Ishikawa (cell line): ENCODE measurements at regions not wholly inside any gene's neighbourhood (a gene's known extent, or its start where the extent isn't known, plus 50 kb on each side); places are given as distances from the start of the nearest gene placed in this dataset.

ENCODE experiments used
- CEBPB ChIP-seq: IDR thresholded peaks from 2 replicates; pipeline ENCODE4 v1.6.1; 2012
- CREB1 ChIP-seq: IDR thresholded peaks from 2 replicates; pipeline ENCODE4 v1.6.1; 2012; ENCODE audit warnings: low read depth
- EGR1 ChIP-seq: IDR thresholded peaks from 2 replicates; pipeline ENCODE4 v1.6.1; 2012
- EP300 ChIP-seq: IDR thresholded peaks from 2 replicates; pipeline ENCODE4 v1.6.1; 2012; ENCODE audit warnings: borderline replicate concordance
- FOXM1 ChIP-seq: IDR thresholded peaks from 2 replicates; pipeline ENCODE4 v1.6.1; 2012; ENCODE audit warnings: low read depth, borderline replicate concordance
- MAX ChIP-seq: IDR thresholded peaks from 2 replicates; pipeline ENCODE4 v1.6.1; 2012
- NFIC ChIP-seq: IDR thresholded peaks from 2 replicates; pipeline ENCODE4 v1.6.1; 2012
- RAD21 ChIP-seq: IDR thresholded peaks from 2 replicates; pipeline ENCODE4 v1.6.1; 2012; ENCODE audit warnings: low read depth
- TAF1 ChIP-seq: IDR thresholded peaks from 2 replicates; pipeline ENCODE4 v1.6.1; 2012; ENCODE audit warnings: low read depth, mild to moderate bottlenecking
- TCF12 ChIP-seq: IDR thresholded peaks from 2 replicates; pipeline ENCODE4 v1.6.1; 2012; ENCODE audit warnings: low read depth
- TEAD4 ChIP-seq: IDR thresholded peaks from 2 replicates; pipeline ENCODE4 v1.6.1; 2012
- USF1 ChIP-seq: IDR thresholded peaks from 2 replicates; pipeline ENCODE4 v1.6.1; 2012
- YY1 ChIP-seq: IDR thresholded peaks from 2 replicates; pipeline ENCODE4 v1.6.1; 2012; ENCODE audit warnings: low read depth
- ZBTB7A ChIP-seq: IDR thresholded peaks from 2 replicates; pipeline ENCODE4 v1.6.1; 2012; ENCODE audit warnings: low read depth
- TF ChIP-seq, protein P1 (sequence below): IDR thresholded peaks from 2 replicates; pipeline ENCODE4 v1.6.1; 2012; ENCODE audit warnings: low read depth, mild to moderate bottlenecking

GRCh38 chr1:88523854-88524528 lies 160.1 kb upstream of the PKN2 start:
- TF ChIP-seq ZBTB7A (no peak), TEAD4 (no peak), CEBPB (no peak), RAD21 (no peak), TAF1 (no peak)

- TF ChIP-seq RAD21: no peak
- TF ChIP-seq USF1: no peak
- TF ChIP-seq YY1: no peak
- TF ChIP-seq MAX: no peak
- TF ChIP-seq ZBTB7A: no peak
- no peak for TF ChIP-seq EP300
- TF ChIP-seq FOXM1: no peak
- no peak for TF ChIP-seq TEAD4
- TF ChIP-seq TCF12: no peak
- TF ChIP-seq EGR1: no peak
- TF ChIP-seq, protein P1, sequence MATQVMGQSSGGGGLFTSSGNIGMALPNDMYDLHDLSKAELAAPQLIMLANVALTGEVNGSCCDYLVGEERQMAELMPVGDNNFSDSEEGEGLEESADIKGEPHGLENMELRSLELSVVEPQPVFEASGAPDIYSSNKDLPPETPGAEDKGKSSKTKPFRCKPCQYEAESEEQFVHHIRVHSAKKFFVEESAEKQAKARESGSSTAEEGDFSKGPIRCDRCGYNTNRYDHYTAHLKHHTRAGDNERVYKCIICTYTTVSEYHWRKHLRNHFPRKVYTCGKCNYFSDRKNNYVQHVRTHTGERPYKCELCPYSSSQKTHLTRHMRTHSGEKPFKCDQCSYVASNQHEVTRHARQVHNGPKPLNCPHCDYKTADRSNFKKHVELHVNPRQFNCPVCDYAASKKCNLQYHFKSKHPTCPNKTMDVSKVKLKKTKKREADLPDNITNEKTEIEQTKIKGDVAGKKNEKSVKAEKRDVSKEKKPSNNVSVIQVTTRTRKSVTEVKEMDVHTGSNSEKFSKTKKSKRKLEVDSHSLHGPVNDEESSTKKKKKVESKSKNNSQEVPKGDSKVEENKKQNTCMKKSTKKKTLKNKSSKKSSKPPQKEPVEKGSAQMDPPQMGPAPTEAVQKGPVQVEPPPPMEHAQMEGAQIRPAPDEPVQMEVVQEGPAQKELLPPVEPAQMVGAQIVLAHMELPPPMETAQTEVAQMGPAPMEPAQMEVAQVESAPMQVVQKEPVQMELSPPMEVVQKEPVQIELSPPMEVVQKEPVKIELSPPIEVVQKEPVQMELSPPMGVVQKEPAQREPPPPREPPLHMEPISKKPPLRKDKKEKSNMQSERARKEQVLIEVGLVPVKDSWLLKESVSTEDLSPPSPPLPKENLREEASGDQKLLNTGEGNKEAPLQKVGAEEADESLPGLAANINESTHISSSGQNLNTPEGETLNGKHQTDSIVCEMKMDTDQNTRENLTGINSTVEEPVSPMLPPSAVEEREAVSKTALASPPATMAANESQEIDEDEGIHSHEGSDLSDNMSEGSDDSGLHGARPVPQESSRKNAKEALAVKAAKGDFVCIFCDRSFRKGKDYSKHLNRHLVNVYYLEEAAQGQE: no peak
Observed at GRCh38 chr1:88526456-88526855, 157.6 kb upstream of the PKN2 start.

- TF ChIP-seq USF1 (no peak), NFIC (no peak), EP300 (no peak)
- TF ChIP-seq, protein P1: no peak
Observed at GRCh38 chr1:88528792-88529191, 155.3 kb upstream of the PKN2 start.

GRCh38 chr1:88529581-88529980 lies 154.5 kb upstream of the PKN2 start:
- TF ChIP-seq USF1: no peak
- no peak for TF ChIP-seq CEBPB
- no peak for TF ChIP-seq TCF12
- TF ChIP-seq, protein P1: no peak
- no peak for TF ChIP-seq NFIC
- no peak for TF ChIP-seq FOXM1
- TF ChIP-seq ZBTB7A: no peak
- no peak for TF ChIP-seq TEAD4

DNA sequence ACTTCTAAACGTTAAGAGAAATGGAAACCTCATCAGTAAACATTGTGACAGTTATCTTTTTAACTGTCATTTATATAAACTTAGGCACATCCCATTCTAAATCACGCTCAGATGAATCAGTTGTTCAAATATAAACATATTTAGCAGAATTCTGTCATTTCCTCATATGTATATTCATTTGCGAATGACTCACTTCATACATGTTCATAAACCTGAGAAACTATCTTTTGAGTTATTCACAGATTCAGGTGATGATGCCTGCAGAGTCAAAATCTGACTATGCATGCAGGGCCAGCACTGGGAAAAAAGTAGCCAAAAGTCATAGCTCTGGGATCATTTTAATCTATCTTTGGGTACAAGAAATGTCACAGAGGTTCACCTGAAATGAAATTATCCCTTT lies 153.8 kb upstream of the PKN2 start:
- TF ChIP-seq TCF12 (no peak), FOXM1 (no peak), TEAD4 (no peak), CREB1 (no peak), USF1 (no peak), CEBPB (no peak), NFIC (no peak), ZBTB7A (no peak), EGR1 (no peak), YY1 (no peak), RAD21 (no peak)
- TF ChIP-seq, protein P1: no peak
